OCI-LY7 (cell line): ENCODE measurements at regions not wholly inside any gene's neighbourhood (a gene's known extent, or its start where the extent isn't known, plus 50 kb on each side); places are given as distances from the start of the nearest gene placed in this dataset.

ENCODE experiments used
- BruUV-seq: library from RNA; stranded (reverse); fragments of 400-500 nt; replicated peaks from 2 replicates; lab custom pipeline; 2021; lab: Mats Ljungman, UMichigan
- CTCF ChIA-PET: fragments of 300-600 bp; sonication (Branson Sonifier 250); formaldehyde crosslinking; loops from one replicate; lab custom pipeline; 2022; ENCODE audit warnings: antibody characterized with exemption; ENCODE audit not compliant: unreplicated experiment; lab: Charles Lee
- POLR2A ChIA-PET: fragments of 300-600 bp; sonication (Branson Sonifier 250); formaldehyde crosslinking; loops from one replicate; lab custom pipeline; 2022; ENCODE audit warnings: antibody characterized with exemption; lab: Charles Lee
- DNase-seq: peaks from one replicate; pipeline ENCODE4 v3.0.0-alpha.2; 2015; ENCODE audit warnings: low spot score
- H2AFZ ChIP-seq: fragments of 200-600 bp; sonication (generic), shearing (Covaris generic); 2 replicates; pipeline ENCODE4 v1.6.1; 2014; ENCODE audit warnings: mild to moderate bottlenecking, antibody characterized with exemption, low read length, moderate library complexity
- H3K27ac ChIP-seq: fragments of 200-600 bp; sonication (generic); 2 replicates; pipeline ENCODE4 v1.5.1; 2014; ENCODE audit warnings: mixed run types, low read depth, mild to moderate bottlenecking, moderate library complexity, low read length, inconsistent platforms; ENCODE audit not compliant: poor library complexity, severe bottlenecking
- H3K36me3 ChIP-seq: fragments of 200-600 bp; sonication (generic); 2 replicates; pipeline ENCODE4 v1.6.1; 2014; ENCODE audit warnings: mild to moderate bottlenecking, antibody characterized with exemption, low read length, moderate library complexity, mixed read lengths; ENCODE audit not compliant: insufficient read depth
- H3K4me1 ChIP-seq: fragments of 200-600 bp; sonication (generic); 2 replicates; pipeline ENCODE4 v1.5.1; 2014; ENCODE audit warnings: mild to moderate bottlenecking, low read length; ENCODE audit not compliant: insufficient read depth, poor library complexity, severe bottlenecking
- H3K4me2 ChIP-seq: fragments of 200-600 bp; sonication (generic); 2 replicates; pipeline ENCODE4 v1.6.1; 2014; ENCODE audit warnings: mild to moderate bottlenecking, low read length
- H3K4me3 ChIP-seq: fragments of 200-600 bp; sonication (generic); 2 replicates; pipeline ENCODE4 v1.5.1; 2014; ENCODE audit warnings: mild to moderate bottlenecking, low read depth, low read length; ENCODE audit not compliant: poor library complexity, severe bottlenecking
- H3K79me2 ChIP-seq: fragments of 200-600 bp; sonication (generic); 2 replicates; pipeline ENCODE4 v1.6.1; 2016; ENCODE audit warnings: low read depth, mild to moderate bottlenecking, low read length, moderate library complexity, mixed read lengths; ENCODE audit not compliant: insufficient read depth
- H3K9me2 ChIP-seq: fragments of 200-600 bp; sonication (generic); 2 replicates; pipeline ENCODE4 v1.6.1; 2016; ENCODE audit warnings: mild to moderate bottlenecking, low read length, mixed read lengths; ENCODE audit not compliant: insufficient read depth
- H3K9me3 ChIP-seq: fragments of 200-600 bp; sonication (generic); 2 replicates; pipeline ENCODE4 v1.6.1; 2014; ENCODE audit warnings: mild to moderate bottlenecking, mixed run types, low read length, mixed read lengths
- H4K20me1 ChIP-seq: fragments of 200-600 bp; sonication (generic); 2 replicates; pipeline ENCODE4 v1.6.1; 2014; ENCODE audit warnings: mild to moderate bottlenecking, antibody characterized with exemption, low read length, moderate library complexity, mixed read lengths; ENCODE audit not compliant: insufficient read depth
- CTCF ChIP-seq: fragments of 200-600 bp; sonication (generic); conservative IDR thresholded peaks from 2 replicates; pipeline ENCODE4 v1.5.1; 2014; ENCODE audit warnings: mild to moderate bottlenecking, antibody characterized with exemption, low read length, moderate library complexity, mixed read lengths
- EZH2phosphoT487 ChIP-seq: fragments of 200-600 bp; sonication (generic); IDR thresholded peaks from 2 replicates; pipeline ENCODE4 v1.6.1; 2018; ENCODE audit warnings: low read depth, borderline replicate concordance, mild to moderate bottlenecking, mixed run types, antibody characterized with exemption, low read length, moderate library complexity, mixed read lengths
- intact Hi-C: fragments of 100-400 bp; cut with micrococcal nuclease; formaldehyde crosslinking; loops from one replicate; pipeline ENCODE4 v1.10.0; 2022; ENCODE audit not compliant: unreplicated experiment

GRCh38 chr3:21859124-21860081 lies 108.4 kb upstream of the ZNF385D start:
- Histone ChIP-seq H3K36me3 (no peaks in the 10 kb centered on the region), H3K4me3 (no peak overlapping the region), H3K27ac (no peak overlapping the region), H4K20me1 (no peaks in the 10 kb centered on the region), H3K9me2 (no peaks in the 10 kb centered on the region), H2AFZ (no peak overlapping the region), H3K79me2 (no peaks in the 10 kb centered on the region), H3K9me3 (no peaks in the 10 kb centered on the region), H3K4me2 (no peak overlapping the region), H3K4me1 (no peaks in the 10 kb centered on the region)
- CTCF ChIA-PET: no interaction called here
- no TSS peak for BruUV-seq
- no peak for TF ChIP-seq CTCF
- no peak for TF ChIP-seq EZH2phosphoT487
- intact Hi-C loops: no loop called here
- DNase-seq: no peak
- POLR2A ChIA-PET: no interaction called here

- intact Hi-C loops: no loop called here
- H3K9me3 ChIP-seq: no peaks in the 10 kb centered on the region
- no peaks in the 10 kb centered on the region for H4K20me1 ChIP-seq
- ChIA-PET POLR2A (interaction anchor here (0.7 kb wide), 1 partner anchor 17 kb away, joined by 3 read pairs; no protein-coding TSS in a partner anchor), CTCF (no interaction called here)
- H3K4me1 ChIP-seq: no peaks in the 10 kb centered on the region
- H3K27ac ChIP-seq: no peak overlapping the region
- no peak overlapping the region for H3K4me2 ChIP-seq
- TF ChIP-seq EZH2phosphoT487 (no peak), CTCF (no peak)
- no peaks in the 10 kb centered on the region for H3K9me2 ChIP-seq
- H2AFZ ChIP-seq: no peak overlapping the region
- no peak overlapping the region for H3K4me3 ChIP-seq
- H3K36me3 ChIP-seq: no peaks in the 10 kb centered on the region
- no peak for DNase-seq
- BruUV-seq: no TSS peak
- H3K79me2 ChIP-seq: no peaks in the 10 kb centered on the region
Measured at GRCh38 chr3:21860082-21860475, 109.1 kb upstream of the ZNF385D start.

GRCh38 chr3:21860657-21861056 lies 109.6 kb upstream of the ZNF385D start:
- H3K27ac ChIP-seq: no peak overlapping the region
- no peak overlapping the region for H3K4me2 ChIP-seq
- TF ChIP-seq EZH2phosphoT487 (no peak), CTCF (no peak)
- intact Hi-C loops: no loop called here
- POLR2A ChIA-PET: interaction anchor here (0.7 kb wide), 1 partner anchor 18 kb away, joined by 3 read pairs; no protein-coding TSS in a partner anchor
- H2AFZ ChIP-seq: no peak overlapping the region
- DNase-seq: no peak
- CTCF ChIA-PET: no interaction called here
- BruUV-seq: no TSS peak
- no peaks in the 10 kb centered on the region for H3K79me2 ChIP-seq
- H4K20me1 ChIP-seq: no peaks in the 10 kb centered on the region
- no peak overlapping the region for H3K4me3 ChIP-seq
- no peaks in the 10 kb centered on the region for H3K4me1 ChIP-seq
- H3K9me3 ChIP-seq: no peaks in the 10 kb centered on the region
- no peaks in the 10 kb centered on the region for H3K36me3 ChIP-seq
- H3K9me2 ChIP-seq: no peaks in the 10 kb centered on the region
